Epidermal melanocyte (primary cell): ENCODE measurements at regions not wholly inside any gene's neighbourhood (a gene's known extent, or its start where the extent isn't known, plus 50 kb on each side); places are given as distances from the start of the nearest gene placed in this dataset.
"Not testable (repeated sequence)": the region's sequence is repeated elsewhere in the genome, so short reads cannot be mapped to it uniquely, and the experiment has no call there.

ENCODE experiments used
- DNase-seq: peaks from one replicate; pipeline ENCODE4 v3.0.0; 2011; ENCODE audit warnings: low spot score; ENCODE audit not compliant: insufficient read length

GRCh38 chr18:38651736-38652135 is 1086.1 kb upstream of the CELF4 start:
- DNase-seq, result no peak

GRCh38 chr18:38648179-38648578 is 1082.6 kb upstream of the CELF4 start:
- DNase-seq, result no peak

DNA sequence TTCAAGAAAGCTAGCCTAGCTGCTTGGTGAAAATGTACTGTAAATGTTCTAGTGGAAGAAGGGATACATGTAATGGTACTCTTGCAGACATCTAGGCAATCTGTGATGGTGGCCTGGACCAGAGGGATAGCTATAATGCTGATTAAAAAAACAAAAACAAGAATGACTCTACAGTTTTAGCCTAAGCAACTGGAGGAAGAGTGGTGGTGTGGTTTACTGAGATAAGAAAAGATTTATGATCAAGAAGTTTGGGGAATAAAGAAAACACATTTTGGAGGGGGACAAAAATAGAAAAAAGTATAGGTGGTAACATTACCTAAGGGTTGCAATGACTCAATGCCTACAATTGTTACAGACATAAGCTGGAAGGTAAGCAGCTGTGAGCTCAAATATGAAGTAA is 1080.7 kb upstream of the CELF4 start:
- DNase-seq, result no peak

GRCh38 chr18:38644875-38645641 is 1079.5 kb upstream of the CELF4 start:
- DNase-seq, result no peak

DNA sequence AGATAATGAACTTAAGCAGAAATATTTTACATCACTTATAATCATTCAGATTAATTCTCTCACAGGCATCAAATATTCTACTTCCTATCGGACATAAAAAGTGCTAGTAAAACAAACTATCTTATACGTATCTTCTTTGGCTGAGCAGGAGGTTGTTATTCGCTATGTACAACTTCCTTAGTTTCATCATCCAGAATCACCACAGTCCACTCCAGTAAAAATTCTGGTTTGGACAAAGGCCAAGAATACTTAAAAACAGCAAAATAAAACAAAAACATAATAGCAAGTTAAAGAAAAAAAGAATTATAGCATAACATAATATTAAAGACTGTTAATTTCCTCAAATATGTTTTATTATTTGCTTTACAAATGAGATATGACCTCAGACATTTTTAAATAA is 1077.1 kb upstream of the CELF4 start:
- no peak for DNase-seq

DNA sequence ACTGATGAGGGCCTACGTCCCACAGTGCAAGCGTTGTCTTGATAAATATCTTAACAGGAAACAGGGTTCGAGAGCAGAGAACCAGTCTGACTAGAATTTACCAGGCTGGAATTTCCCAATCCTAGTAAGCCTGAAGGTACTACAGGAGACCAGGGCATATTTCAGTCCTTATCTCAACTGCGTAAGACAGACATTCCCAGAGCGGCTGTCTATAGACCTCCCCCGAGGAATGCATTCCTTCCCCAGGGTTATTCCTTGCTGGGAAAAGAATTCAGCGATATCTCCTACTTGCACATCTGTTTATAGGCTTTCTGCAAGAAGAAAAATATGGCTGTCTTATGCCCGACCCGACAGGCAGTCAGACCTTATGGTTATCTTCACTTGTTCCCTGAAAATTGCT is 1074.1 kb upstream of the CELF4 start:
- not testable (repeated sequence) for DNase-seq

GRCh38 chr18:38635709-38636430 is 1070.3 kb upstream of the CELF4 start:
- DNase-seq, result no peak

- DNase-seq, result no peak
Observed at GRCh38 chr18:38634117-38634516, 1068.5 kb upstream of the CELF4 start.

DNA sequence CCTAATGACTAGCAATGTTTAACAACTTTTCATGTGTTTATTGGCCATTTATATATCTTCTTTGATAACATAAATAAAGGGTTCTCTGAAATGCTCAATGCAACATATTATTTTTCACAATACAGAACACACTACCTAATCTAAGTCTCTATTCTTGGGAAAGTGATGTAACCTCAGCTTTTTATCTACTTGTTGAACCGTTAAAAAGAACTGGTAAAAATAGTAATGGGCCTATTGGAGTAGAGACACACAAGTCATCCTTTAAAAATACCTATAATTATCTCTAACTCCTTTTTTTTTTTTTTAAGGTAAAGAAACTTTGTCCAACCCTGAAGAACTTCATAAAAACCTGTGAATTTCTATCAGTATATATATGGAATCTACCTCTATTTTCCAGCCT is 1067.7 kb upstream of the CELF4 start:
- no peak for DNase-seq

- DNase-seq, result no peak
Observed at GRCh38 chr18:38619129-38619528, 1053.5 kb upstream of the CELF4 start.

- no peak for DNase-seq
Observed at GRCh38 chr18:38616306-38616705, 1050.7 kb upstream of the CELF4 start.

DNA sequence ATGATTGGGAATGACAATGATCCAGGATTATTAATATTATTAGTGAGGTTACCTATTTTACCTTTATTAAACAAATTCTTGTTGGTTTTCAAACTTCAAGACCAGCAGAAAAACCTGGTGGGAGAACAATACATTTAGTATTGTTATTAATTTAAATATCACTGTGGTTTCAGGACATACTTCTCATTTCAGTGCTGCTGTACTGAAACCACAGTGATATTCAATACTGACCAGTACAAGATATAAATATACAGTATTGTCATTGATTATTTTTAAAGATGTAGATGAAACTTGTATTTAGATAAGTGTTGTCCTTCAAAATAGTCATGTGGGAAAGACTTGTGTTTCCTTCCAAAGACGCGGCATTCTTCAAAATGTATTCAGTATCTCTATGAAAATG is 1047.3 kb upstream of the CELF4 start:
- DNase-seq, result no peak

GRCh38 chr18:38611036-38611964 is 1045.7 kb upstream of the CELF4 start:
- DNase-seq, result no peak

GRCh38 chr18:38606841-38607240 is 1041.2 kb upstream of the CELF4 start:
- no peak for DNase-seq

GRCh38 chr18:38602341-38602740 is 1036.7 kb upstream of the CELF4 start:
- DNase-seq, result no peak

DNA sequence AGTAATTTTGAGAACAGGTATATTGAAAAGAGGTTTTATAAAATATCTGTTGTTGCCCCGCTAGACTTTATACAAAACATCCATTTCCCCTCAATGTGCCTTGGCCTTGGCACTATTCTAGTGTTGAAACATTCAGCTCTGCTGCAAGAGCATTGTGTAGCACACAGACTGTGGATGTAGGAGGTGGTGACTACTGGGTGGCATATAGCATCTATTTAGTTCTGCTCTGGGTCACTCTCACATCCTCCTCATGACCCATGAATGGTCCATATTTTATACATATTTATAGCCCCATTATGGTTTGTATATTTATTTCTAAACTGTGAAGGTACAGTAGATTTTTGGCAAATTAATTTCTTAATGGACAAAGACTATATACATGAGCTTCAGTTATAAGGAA is 1022.0 kb upstream of the CELF4 start:
- no peak for DNase-seq

- no peak for DNase-seq
Observed at GRCh38 chr18:38586327-38586726, 1020.7 kb upstream of the CELF4 start.

- no peak for DNase-seq
Observed at GRCh38 chr18:38579764-38580163, 1014.2 kb upstream of the CELF4 start.

DNA sequence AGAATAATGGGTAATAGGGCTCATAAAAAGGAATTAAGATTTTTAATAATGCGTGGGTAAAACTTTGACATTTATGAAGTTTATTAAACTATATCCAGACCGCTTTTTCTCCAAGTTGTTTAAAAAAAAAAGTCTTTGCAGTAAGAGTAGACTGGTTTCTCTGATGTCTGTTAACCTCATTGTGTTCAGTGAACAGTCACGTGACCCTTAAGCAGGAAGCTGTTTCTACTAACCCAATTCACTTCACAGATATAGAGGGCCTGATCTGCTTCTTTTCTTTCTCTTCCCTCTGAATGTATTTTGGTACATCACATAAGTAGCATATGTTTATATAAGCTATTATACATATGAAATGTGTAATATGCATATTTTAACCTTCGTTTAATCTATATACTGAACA is 1011.3 kb upstream of the CELF4 start:
- DNase-seq, result no peak

- DNase-seq, result no peak
Observed at GRCh38 chr18:38576349-38576748, 1010.8 kb upstream of the CELF4 start.

- no peak for DNase-seq
Observed at GRCh38 chr18:38575648-38576047, 1010.0 kb upstream of the CELF4 start.

DNA sequence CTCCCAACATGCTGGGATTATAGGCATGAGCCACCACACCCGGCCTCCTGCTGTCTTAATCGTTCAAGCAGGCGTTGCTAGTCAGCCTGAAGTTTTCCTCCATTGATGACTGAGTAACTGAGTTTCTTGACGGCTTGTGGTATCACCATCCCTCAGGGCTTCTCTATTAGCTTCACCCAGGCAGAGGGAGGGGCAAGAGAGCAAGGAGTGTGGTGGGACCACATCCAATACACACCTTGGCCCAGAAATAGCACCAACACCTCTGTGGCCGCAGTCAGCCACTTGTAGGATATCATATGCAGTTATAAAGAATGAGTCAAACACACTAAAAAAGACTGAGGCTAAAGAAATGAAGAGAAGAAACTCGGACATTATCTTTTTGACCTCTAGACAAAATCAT is 1009.4 kb upstream of the CELF4 start:
- no peak for DNase-seq
